ENCODE measurements at regions not wholly inside any gene's neighbourhood (a gene's known extent, or its start where the extent isn't known, plus 50 kb on each side); places are given as distances from the start of the nearest gene placed in this dataset.

- Histone ChIP-seq H3K9me3 (ENCODE audit: control insufficient read depth in 4 of 4, low read length in 3 of 4) (no peaks in the 10 kb centered on the region), H3K27me3 (ENCODE audit: control insufficient read depth in 4 of 4, insufficient read depth in 4 of 4, low read length in 3 of 4) (no peaks in the 10 kb centered on the region), H3K36me3 (ENCODE audit: control insufficient read depth in 4 of 4, insufficient read depth in 3 of 4, low read depth in 1 of 4, low read length in 3 of 4) (no peaks in the 10 kb centered on the region), H3K4me3 (ENCODE audit: low read depth in 1 of 3, low read length in 3 of 3) (no peak overlapping the region), H3K4me1 (ENCODE audit: control insufficient read depth in 4 of 4, insufficient read depth in 4 of 4, low read length in 3 of 4) (no peaks in the 10 kb centered on the region), H3K27ac (ENCODE audit: low read depth in 1 of 2, low read length in 2 of 2) (no peak overlapping the region), H3K9ac (ENCODE audit: low read depth in 1 of 2, low read length in 2 of 2) (no peak overlapping the region)
- 61% methylated on average over 2 of the region's 2 CpGs for WGBS
- no peak for DNase-seq (ENCODE audit: low spot score)
- no peak for TF ChIP-seq EGR1 (IDR thresholded peaks at IDR 0.05; ENCODE audit: low read depth in 2 of 2)
- no peak for TF ChIP-seq GABPA (IDR thresholded peaks at IDR 0.05 in 1 of 2, conservative IDR thresholded peaks at IDR 0.05 in 1 of 2)
- TF ChIP-seq HNF4A (conservative IDR thresholded peaks at IDR 0.05), result no peak
- TF ChIP-seq NR2F2 (IDR thresholded peaks at IDR 0.05), result no peak
- TF ChIP-seq FOXA2 (IDR thresholded peaks at IDR 0.05), result no peak
Observed at GRCh38 chr2:41644936-41645335, 402.9 kb upstream of the PKDCC start.

DNA sequence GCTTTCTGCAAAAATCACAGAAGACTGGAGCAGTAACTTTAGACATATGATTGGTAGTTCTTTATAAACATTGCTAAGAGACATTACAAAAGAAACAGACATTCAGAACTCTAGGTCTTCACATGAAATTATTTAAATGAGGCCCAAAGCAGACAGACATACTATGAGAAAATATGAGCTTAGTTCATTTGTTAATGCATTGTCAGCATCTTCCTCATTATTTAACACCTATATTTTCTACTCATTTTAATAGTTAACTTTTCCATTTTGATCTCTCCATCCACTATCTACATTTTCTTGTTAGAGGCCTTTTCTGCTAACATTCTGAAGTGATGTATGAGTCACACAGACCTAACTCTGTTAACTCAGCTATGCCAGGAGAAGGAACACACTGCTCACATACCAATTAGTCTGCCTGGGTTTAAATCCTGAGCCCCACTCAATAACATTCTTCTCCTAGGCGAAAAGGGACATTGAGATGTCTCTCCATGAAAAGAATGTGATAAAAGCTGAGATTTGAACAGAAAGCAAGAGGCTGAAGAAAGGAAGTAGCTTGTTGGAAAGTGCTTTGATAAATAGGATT is 400.3 kb upstream of the PKDCC start:
- WGBS, result 68% methylated on average over 1 of the region's 1 CpG
- no peak for DNase-seq (ENCODE audit: low spot score)
- no peak overlapping the region for H3K9ac ChIP-seq (ENCODE audit: low read depth in 1 of 2, low read length in 2 of 2)
- H3K36me3 ChIP-seq (ENCODE audit: control insufficient read depth in 4 of 4, insufficient read depth in 3 of 4, low read depth in 1 of 4, low read length in 3 of 4), result no peaks in the 10 kb centered on the region
- no peaks in the 10 kb centered on the region for H3K4me1 ChIP-seq (ENCODE audit: control insufficient read depth in 4 of 4, insufficient read depth in 4 of 4, low read length in 3 of 4)
- TF ChIP-seq FOXA2 (IDR thresholded peaks at IDR 0.05) (no peak), RXRA (IDR thresholded peaks at IDR 0.05) (no peak), RAD21 (IDR thresholded peaks at IDR 0.05) (no peak), ATF3 (IDR thresholded peaks at IDR 0.05) (no peak), YY1 (IDR thresholded peaks at IDR 0.05) (no peak), NR2F2 (IDR thresholded peaks at IDR 0.05) (no peak), REST (IDR thresholded peaks at IDR 0.05) (no peak), HNF4A (conservative IDR thresholded peaks at IDR 0.05) (no peak), ZBTB33 (IDR thresholded peaks at IDR 0.05) (no peak), EGR1 (IDR thresholded peaks at IDR 0.05; ENCODE audit: low read depth in 2 of 2) (no peak), GABPA (IDR thresholded peaks at IDR 0.05 in 1 of 2, conservative IDR thresholded peaks at IDR 0.05 in 1 of 2) (no peak), TAF1 (conservative IDR thresholded peaks at IDR 0.05) (no peak), JUND (IDR thresholded peaks at IDR 0.05) (no peak), SP1 (IDR thresholded peaks at IDR 0.05) (no peak)
- TF ChIP-seq, protein P1, sequence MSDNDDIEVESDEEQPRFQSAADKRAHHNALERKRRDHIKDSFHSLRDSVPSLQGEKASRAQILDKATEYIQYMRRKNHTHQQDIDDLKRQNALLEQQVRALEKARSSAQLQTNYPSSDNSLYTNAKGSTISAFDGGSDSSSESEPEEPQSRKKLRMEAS (IDR thresholded peaks at IDR 0.05), result no peak
- H3K27ac ChIP-seq (ENCODE audit: low read depth in 1 of 2, low read length in 2 of 2), result no peak overlapping the region
- no peaks in the 10 kb centered on the region for H3K27me3 ChIP-seq (ENCODE audit: control insufficient read depth in 4 of 4, insufficient read depth in 4 of 4, low read length in 3 of 4)
- H3K9me3 ChIP-seq (ENCODE audit: control insufficient read depth in 4 of 4, low read length in 3 of 4), result no peaks in the 10 kb centered on the region
- H3K4me3 ChIP-seq (ENCODE audit: low read depth in 1 of 3, low read length in 3 of 3), result no peak overlapping the region
